SK-N-SH treated with all-trans-retinoic acid at 6 μM for 48 hours (cell line): ENCODE measurements at regions not wholly inside any gene's neighbourhood (a gene's known extent, or its start where the extent isn't known, plus 50 kb on each side); places are given as distances from the start of the nearest gene placed in this dataset.

Experiments
- ATAC-seq: fragments of 200-7000 bp; cut with Tn5 transposase; 3 replicates; pipeline ENCODE4 v1.9.1; 2020; ENCODE audit warnings: mild to moderate bottlenecking, moderate library complexity
- ARNTL ChIP-seq: fragments of 450-650 bp; formaldehyde crosslinking; IDR thresholded peaks from 2 replicates; pipeline ENCODE4 v1.5.0; 2020; ENCODE audit warnings: low read depth, mild to moderate bottlenecking, moderate library complexity, borderline replicate concordance
- BACH2 ChIP-seq: fragments of 250-450 bp; sonication (Bioruptor Pico); IDR thresholded peaks from 2 replicates; pipeline ENCODE4 v1.9.0; 2021; ENCODE audit warnings: mild to moderate bottlenecking, borderline replicate concordance
- CSDC2 ChIP-seq: fragments of 250-450 bp; sonication (Bioruptor Pico); IDR thresholded peaks from 2 replicates; pipeline ENCODE4 v1.5.0; 2020; ENCODE audit warnings: mild to moderate bottlenecking, moderate library complexity
- ESRRG ChIP-seq: fragments of 250-450 bp; sonication (Bioruptor Pico); IDR thresholded peaks from 2 replicates; pipeline ENCODE4 v1.6.1; 2021; ENCODE audit warnings: mild to moderate bottlenecking
- GLIS3 ChIP-seq: fragments of 250-450 bp; sonication (Bioruptor Pico); IDR thresholded peaks from 2 replicates; pipeline ENCODE4 v1.5.0; 2020; ENCODE audit warnings: mild to moderate bottlenecking, moderate library complexity
- ISL1 ChIP-seq: fragments of 250-450 bp; sonication (Bioruptor Pico); IDR thresholded peaks from 2 replicates; pipeline ENCODE4 v2.1.2; 2022; ENCODE audit warnings: mild to moderate bottlenecking, moderate library complexity
- OSR1 ChIP-seq: fragments of 250-450 bp; sonication (Bioruptor Pico); IDR thresholded peaks from 2 replicates; pipeline ENCODE4 v1.8.0; 2022; ENCODE audit warnings: moderate library complexity, mild to moderate bottlenecking, inconsistent platforms
- PPARA ChIP-seq: fragments of 250-450 bp; sonication (Bioruptor Pico); IDR thresholded peaks from 2 replicates; pipeline ENCODE4 v1.5.0; 2020; ENCODE audit warnings: mild to moderate bottlenecking, borderline replicate concordance
- RARB ChIP-seq: fragments of 250-450 bp; sonication (Bioruptor Pico); IDR thresholded peaks from 2 replicates; pipeline ENCODE4 v1.8.0; 2021; ENCODE audit warnings: mild to moderate bottlenecking, moderate library complexity
- SNAI2 ChIP-seq: fragments of 250-450 bp; sonication (Bioruptor Pico); IDR thresholded peaks from 2 replicates; pipeline ENCODE4 v1.5.0; 2020; ENCODE audit warnings: mild to moderate bottlenecking, moderate library complexity
- TOX ChIP-seq: fragments of 250-450 bp; sonication (Bioruptor Pico); IDR thresholded peaks from 2 replicates; pipeline ENCODE4 v1.8.0; 2021; ENCODE audit warnings: mild to moderate bottlenecking, moderate library complexity, borderline replicate concordance
- ZC3H10 ChIP-seq: fragments of 250-450 bp; sonication (Bioruptor Pico); IDR thresholded peaks from 2 replicates; pipeline ENCODE4 v1.5.1; 2021; ENCODE audit warnings: mild to moderate bottlenecking, moderate library complexity
- ZFP3 ChIP-seq: fragments of 250-450 bp; sonication (Bioruptor Pico); IDR thresholded peaks from 2 replicates; pipeline ENCODE4 v1.5.0; 2020; ENCODE audit warnings: mild to moderate bottlenecking, moderate library complexity
- ZFP30 ChIP-seq: fragments of 450-650 bp; formaldehyde crosslinking; IDR thresholded peaks from 2 replicates; pipeline ENCODE4 v1.5.0; 2022; ENCODE audit warnings: mild to moderate bottlenecking, moderate library complexity
- ZNF565 ChIP-seq: fragments of 450-650 bp; formaldehyde crosslinking; conservative IDR thresholded peaks from 2 replicates; pipeline ENCODE4 v1.5.0; 2020; ENCODE audit warnings: low read depth, mild to moderate bottlenecking, moderate library complexity
- ZNF70 ChIP-seq: fragments of 450-650 bp; formaldehyde crosslinking; IDR thresholded peaks from 2 replicates; pipeline ENCODE4 v1.5.0; 2020; ENCODE audit warnings: mild to moderate bottlenecking, moderate library complexity
- ZNF8 ChIP-seq: fragments of 450-650 bp; formaldehyde crosslinking; IDR thresholded peaks from 2 replicates; pipeline ENCODE4 v1.5.0; 2020; ENCODE audit warnings: mild to moderate bottlenecking, moderate library complexity
- TF ChIP-seq, protein P1 (sequence below): fragments of 250-450 bp; sonication (Bioruptor Pico); IDR thresholded peaks from 2 replicates; pipeline ENCODE4 v1.5.0; 2020; ENCODE audit warnings: mild to moderate bottlenecking, moderate library complexity
- TF ChIP-seq, protein P2 (sequence below): fragments of 250-450 bp; sonication (Bioruptor Pico); IDR thresholded peaks from 2 replicates; pipeline ENCODE4 v1.8.0; 2020; ENCODE audit warnings: mild to moderate bottlenecking, moderate library complexity, borderline replicate concordance
- TF ChIP-seq, protein P3 (sequence below): fragments of 250-450 bp; sonication (Bioruptor Pico); IDR thresholded peaks from 2 replicates; pipeline ENCODE4 v1.5.1; 2020; ENCODE audit warnings: low read depth, mild to moderate bottlenecking, moderate library complexity
- TF ChIP-seq, protein P4 (sequence below): fragments of 250-450 bp; sonication (Bioruptor Pico); IDR thresholded peaks from 2 replicates; pipeline ENCODE4 v1.5.1; 2021; ENCODE audit warnings: mild to moderate bottlenecking, moderate library complexity
- TF ChIP-seq, protein P5 (sequence below): fragments of 250-450 bp; sonication (Bioruptor Pico); IDR thresholded peaks from 2 replicates; pipeline ENCODE4 v1.8.0; 2021; ENCODE audit warnings: low read depth, mild to moderate bottlenecking, moderate library complexity, borderline replicate concordance

DNA sequence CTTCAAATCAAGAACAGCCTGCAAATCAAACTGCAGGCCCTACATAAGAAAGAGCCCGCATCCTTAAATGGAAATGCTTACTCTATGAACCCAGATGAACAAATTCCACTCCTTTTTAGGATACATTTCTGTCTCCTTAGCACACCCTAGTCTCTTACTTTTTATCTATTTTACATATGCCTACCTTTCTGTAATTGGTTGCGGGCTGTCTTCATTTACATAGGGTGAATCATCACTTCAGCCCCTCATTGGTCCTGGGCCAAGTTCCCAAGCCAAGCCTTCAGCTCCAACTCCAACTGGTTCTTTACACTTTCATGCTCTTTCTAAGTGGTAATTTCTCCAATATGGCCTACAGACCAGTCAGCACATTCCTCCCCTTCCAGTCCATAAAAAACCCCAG, 219.3 kb downstream of the TRAM1L1 start:
- TF ChIP-seq ZFP30 (CRISPR knock-in tag) = no peak
- TF ChIP-seq, all 23 proteins: peak for 0
- ATAC-seq = no peak

DNA sequence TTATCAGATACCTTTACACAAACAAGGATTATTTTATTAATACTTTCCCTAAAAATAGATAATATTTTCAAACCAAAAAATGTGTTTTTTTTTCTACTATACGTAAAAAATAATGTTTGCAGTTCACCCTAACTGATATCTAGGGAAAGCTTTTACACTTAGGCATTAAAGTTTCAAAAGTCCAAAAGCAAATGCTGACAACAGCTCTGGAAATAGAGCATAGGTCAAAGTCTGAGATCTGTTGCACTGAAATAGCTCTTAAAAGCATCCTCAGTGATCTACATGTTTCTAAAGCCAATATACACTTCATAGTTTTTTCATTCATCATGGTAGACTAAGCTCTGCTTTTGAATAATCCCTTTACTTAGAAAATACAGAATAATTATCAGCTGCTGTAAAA, 222.8 kb downstream of the TRAM1L1 start:
- TF ChIP-seq OSR1 (CRISPR knock-in tag) = no peak
- TF ChIP-seq, protein P1, sequence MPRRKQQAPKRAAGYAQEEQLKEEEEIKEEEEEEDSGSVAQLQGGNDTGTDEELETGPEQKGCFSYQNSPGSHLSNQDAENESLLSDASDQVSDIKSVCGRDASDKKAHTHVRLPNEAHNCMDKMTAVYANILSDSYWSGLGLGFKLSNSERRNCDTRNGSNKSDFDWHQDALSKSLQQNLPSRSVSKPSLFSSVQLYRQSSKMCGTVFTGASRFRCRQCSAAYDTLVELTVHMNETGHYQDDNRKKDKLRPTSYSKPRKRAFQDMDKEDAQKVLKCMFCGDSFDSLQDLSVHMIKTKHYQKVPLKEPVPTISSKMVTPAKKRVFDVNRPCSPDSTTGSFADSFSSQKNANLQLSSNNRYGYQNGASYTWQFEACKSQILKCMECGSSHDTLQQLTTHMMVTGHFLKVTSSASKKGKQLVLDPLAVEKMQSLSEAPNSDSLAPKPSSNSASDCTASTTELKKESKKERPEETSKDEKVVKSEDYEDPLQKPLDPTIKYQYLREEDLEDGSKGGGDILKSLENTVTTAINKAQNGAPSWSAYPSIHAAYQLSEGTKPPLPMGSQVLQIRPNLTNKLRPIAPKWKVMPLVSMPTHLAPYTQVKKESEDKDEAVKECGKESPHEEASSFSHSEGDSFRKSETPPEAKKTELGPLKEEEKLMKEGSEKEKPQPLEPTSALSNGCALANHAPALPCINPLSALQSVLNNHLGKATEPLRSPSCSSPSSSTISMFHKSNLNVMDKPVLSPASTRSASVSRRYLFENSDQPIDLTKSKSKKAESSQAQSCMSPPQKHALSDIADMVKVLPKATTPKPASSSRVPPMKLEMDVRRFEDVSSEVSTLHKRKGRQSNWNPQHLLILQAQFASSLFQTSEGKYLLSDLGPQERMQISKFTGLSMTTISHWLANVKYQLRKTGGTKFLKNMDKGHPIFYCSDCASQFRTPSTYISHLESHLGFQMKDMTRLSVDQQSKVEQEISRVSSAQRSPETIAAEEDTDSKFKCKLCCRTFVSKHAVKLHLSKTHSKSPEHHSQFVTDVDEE = no peak
- TF ChIP-seq, protein P2, sequence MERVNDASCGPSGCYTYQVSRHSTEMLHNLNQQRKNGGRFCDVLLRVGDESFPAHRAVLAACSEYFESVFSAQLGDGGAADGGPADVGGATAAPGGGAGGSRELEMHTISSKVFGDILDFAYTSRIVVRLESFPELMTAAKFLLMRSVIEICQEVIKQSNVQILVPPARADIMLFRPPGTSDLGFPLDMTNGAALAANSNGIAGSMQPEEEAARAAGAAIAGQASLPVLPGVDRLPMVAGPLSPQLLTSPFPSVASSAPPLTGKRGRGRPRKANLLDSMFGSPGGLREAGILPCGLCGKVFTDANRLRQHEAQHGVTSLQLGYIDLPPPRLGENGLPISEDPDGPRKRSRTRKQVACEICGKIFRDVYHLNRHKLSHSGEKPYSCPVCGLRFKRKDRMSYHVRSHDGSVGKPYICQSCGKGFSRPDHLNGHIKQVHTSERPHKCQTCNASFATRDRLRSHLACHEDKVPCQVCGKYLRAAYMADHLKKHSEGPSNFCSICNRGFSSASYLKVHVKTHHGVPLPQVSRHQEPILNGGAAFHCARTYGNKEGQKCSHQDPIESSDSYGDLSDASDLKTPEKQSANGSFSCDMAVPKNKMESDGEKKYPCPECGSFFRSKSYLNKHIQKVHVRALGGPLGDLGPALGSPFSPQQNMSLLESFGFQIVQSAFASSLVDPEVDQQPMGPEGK (CRISPR knock-in tag) = no peak
- no peak for TF ChIP-seq TOX (CRISPR knock-in tag)
- TF ChIP-seq ISL1 (CRISPR knock-in tag) = no peak
- no peak for TF ChIP-seq PPARA (CRISPR knock-in tag)
- TF ChIP-seq BACH2 = no peak
- TF ChIP-seq, protein P3, sequence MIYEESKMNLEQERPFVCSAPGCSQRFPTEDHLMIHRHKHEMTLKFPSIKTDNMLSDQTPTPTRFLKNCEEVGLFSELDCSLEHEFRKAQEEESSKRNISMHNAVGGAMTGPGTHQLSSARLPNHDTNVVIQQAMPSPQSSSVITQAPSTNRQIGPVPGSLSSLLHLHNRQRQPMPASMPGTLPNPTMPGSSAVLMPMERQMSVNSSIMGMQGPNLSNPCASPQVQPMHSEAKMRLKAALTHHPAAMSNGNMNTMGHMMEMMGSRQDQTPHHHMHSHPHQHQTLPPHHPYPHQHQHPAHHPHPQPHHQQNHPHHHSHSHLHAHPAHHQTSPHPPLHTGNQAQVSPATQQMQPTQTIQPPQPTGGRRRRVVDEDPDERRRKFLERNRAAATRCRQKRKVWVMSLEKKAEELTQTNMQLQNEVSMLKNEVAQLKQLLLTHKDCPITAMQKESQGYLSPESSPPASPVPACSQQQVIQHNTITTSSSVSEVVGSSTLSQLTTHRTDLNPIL (CRISPR knock-in tag) = no peak
- TF ChIP-seq ZNF8 (CRISPR knock-in tag) = no peak
- no peak for TF ChIP-seq ZC3H10 (CRISPR knock-in tag)
- no peak for TF ChIP-seq ZNF70
- no peak for TF ChIP-seq SNAI2 (CRISPR knock-in tag)
- TF ChIP-seq ESRRG (CRISPR knock-in tag) = no peak
- TF ChIP-seq, protein P4, sequence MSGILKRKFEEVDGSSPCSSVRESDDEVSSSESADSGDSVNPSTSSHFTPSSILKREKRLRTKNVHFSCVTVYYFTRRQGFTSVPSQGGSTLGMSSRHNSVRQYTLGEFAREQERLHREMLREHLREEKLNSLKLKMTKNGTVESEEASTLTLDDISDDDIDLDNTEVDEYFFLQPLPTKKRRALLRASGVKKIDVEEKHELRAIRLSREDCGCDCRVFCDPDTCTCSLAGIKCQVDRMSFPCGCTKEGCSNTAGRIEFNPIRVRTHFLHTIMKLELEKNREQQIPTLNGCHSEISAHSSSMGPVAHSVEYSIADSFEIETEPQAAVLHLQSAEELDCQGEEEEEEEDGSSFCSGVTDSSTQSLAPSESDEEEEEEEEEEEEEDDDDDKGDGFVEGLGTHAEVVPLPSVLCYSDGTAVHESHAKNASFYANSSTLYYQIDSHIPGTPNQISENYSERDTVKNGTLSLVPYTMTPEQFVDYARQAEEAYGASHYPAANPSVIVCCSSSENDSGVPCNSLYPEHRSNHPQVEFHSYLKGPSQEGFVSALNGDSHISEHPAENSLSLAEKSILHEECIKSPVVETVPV = no peak
- no peak for TF ChIP-seq ZFP30 (CRISPR knock-in tag)
- TF ChIP-seq ZFP3 = no peak
- no peak for ATAC-seq

DNA sequence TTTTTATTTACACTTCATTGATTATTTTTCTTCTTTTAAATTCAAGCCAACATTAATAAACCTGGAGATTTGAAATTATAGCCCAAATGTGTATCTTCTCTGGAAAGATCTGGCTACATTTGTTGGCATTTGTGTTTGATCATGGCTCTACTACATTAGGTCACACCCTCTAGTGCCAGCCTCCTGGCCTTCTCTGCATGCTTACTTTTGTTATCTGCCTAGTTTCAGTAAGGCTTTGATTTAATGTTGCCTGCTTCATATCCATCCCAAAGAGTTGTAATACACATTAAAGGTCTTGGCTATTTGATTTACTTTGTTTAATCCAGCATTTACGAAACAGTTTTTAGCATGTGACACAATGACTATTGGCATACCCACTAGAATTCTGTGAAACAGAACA, 224.5 kb downstream of the TRAM1L1 start:
- TF ChIP-seq ZNF565 (CRISPR knock-in tag) (no peak), CSDC2 (CRISPR knock-in tag) (no peak), SNAI2 (CRISPR knock-in tag) (no peak)

DNA sequence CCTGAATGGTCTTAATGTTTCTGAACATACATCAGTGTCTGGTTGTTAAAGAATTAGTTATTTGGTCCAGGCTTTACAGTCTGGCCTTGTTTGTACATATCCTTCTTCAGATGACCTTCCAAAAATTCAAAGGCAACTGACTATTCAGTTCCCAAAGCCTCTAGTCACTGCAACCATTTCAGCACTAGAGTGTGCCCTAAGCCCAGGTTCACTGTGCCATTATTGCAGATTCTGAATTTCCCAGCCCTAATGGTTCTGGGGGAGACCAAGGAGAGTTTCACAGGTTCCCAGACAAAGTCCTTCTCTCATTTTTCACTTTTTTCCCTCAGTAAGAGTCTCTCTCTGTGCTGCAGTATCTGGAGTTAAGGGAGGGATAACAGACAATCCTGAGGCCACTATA, 235.8 kb downstream of the TRAM1L1 start:
- TF ChIP-seq RARB (CRISPR knock-in tag) (no peak), PPARA (CRISPR knock-in tag) (no peak), BACH2 (no peak), ESRRG (CRISPR knock-in tag) (no peak), ARNTL (CRISPR knock-in tag) (no peak), CSDC2 (CRISPR knock-in tag) (no peak), ZC3H10 (CRISPR knock-in tag) (no peak)
- no peak for ATAC-seq

More for the DNA sequence above, 224.5 kb downstream of the TRAM1L1 start:
- no peak for ATAC-seq

DNA sequence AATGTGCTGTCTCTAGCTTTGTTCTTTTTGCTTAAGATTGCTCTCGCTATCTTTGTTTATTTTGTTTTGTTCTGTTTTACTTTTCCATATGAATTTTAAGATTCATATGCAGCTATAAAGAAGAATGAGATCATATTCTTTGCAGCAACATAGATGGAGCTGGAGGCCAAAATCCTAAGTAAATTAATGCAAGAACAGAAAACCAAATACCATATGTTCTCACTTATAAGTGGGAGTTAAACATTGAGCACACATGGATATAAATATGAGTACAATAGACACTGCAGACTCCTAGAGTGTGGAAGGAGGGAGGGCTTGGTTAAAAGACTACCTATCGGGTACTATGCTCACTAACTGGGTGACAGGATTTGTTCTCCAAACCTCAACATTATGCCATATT, 237.8 kb downstream of the TRAM1L1 start:
- TF ChIP-seq ZNF70 = peak; percentile 75
- TF ChIP-seq ZFP30 (CRISPR knock-in tag) = no peak
- TF ChIP-seq, protein P5, sequence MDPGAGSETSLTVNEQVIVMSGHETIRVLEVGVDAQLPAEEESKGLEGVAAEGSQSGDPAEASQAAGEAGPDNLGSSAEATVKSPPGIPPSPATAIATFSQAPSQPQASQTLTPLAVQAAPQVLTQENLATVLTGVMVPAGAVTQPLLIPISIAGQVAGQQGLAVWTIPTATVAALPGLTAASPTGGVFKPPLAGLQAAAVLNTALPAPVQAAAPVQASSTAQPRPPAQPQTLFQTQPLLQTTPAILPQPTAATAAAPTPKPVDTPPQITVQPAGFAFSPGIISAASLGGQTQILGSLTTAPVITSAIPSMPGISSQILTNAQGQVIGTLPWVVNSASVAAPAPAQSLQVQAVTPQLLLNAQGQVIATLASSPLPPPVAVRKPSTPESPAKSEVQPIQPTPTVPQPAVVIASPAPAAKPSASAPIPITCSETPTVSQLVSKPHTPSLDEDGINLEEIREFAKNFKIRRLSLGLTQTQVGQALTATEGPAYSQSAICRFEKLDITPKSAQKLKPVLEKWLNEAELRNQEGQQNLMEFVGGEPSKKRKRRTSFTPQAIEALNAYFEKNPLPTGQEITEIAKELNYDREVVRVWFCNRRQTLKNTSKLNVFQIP = no peak
- no peak for TF ChIP-seq GLIS3 (CRISPR knock-in tag)
- no peak for ATAC-seq
